GM19438 (cell line): ENCODE measurements at regions not wholly inside any gene's neighbourhood (a gene's known extent, or its start where the extent isn't known, plus 50 kb on each side); places are given as distances from the start of the nearest gene placed in this dataset.
A peak's percentile ranks its signal among the peaks of the same experiment; 100 is the strongest.
"Not testable (repeated sequence)": the region's sequence is repeated elsewhere in the genome, so short reads cannot be mapped to it uniquely, and the experiment has no call there.

Source experiments
- ATAC-seq: cut with Tn5 transposase; IDR thresholded peaks from one replicate; pipeline ENCODE4 v1.9.1; 2021; ENCODE audit warnings: low read depth; ENCODE audit not compliant: unreplicated experiment

- ATAC-seq = peak; percentile 50
Measured at GRCh38 chr4:184282895-184283654, 65.4 kb upstream of the ENPP6 start.

DNA sequence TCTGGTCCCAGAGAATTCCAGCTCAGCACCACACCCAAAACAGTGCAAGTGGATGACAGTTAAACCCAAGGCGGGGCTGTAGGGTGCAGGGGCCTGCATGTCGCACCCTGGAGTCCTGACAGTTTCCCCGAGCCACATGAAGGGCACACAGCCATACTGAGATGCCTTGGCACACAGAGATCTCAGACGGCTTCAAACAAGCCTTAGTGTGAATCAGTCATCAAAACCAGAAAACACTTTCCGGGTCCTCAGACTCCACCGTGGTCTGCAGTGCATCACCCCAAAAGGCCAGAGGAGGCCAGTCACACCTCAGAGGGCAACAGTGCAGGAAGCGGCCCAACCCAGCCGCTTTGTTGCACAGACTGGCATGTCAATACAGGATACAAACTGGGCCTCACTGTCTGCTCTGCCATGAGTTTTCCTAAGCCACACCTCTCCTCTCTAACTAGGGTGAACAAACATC lies 64.6 kb upstream of the ENPP6 start:
- peak; percentile 33 for ATAC-seq

DNA sequence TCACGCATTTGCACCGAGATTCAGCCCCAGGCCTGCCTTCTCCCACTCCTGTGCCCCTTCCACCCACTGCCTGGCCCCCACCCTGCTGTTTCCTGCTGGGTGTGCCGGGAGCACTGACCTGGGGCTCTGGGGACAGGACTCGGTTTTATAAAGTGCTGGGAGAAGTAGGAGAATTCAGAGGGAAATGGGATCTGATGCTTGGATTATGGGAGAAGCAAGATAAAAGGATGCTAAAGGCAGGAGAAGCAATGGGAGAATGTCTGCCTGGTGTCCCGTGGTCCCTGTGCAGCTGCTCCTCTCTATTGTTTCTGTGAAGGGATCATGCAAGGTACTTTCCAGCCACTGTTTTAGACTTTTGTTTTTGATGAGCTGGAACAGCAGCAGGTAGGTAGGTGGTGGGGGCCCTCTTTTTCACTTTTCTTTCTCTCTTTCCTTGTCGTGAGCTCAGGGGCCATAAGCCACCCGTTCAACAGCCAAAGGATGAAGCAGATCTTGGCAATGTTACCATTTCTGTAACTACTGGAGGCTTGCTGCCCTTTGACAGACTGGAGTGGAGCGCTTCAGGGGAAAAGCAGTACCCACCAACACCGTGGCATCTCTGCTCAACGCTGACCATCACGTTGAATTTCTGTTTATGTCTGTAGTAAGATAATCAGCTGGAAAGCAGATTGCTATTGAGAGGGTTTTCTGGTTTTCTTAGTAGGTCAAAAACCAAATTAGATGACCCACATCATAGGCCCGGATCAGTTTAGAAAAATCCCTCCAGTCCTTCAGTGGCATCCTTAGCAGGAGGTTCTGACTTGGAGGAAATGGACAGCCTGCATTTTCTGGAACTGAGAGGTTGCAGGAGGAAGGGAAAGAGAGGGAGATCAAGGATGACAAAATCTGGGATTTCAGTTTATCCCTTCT lies 63.8 kb upstream of the ENPP6 start:
- peak; percentile 37 for ATAC-seq

- no peak for ATAC-seq
Measured at GRCh38 chr4:184280591-184281071, 63.0 kb upstream of the ENPP6 start.

- no peak for ATAC-seq
Measured at GRCh38 chr4:184280137-184280536, 62.5 kb upstream of the ENPP6 start.

GRCh38 chr4:184279496-184280061 lies 61.9 kb upstream of the ENPP6 start:
- ATAC-seq = no peak

GRCh38 chr4:184277769-184278168 lies 60.1 kb upstream of the ENPP6 start:
- ATAC-seq = not testable (repeated sequence)

- ATAC-seq = not testable (repeated sequence)
Measured at GRCh38 chr4:184277010-184277409, 59.3 kb upstream of the ENPP6 start.

DNA sequence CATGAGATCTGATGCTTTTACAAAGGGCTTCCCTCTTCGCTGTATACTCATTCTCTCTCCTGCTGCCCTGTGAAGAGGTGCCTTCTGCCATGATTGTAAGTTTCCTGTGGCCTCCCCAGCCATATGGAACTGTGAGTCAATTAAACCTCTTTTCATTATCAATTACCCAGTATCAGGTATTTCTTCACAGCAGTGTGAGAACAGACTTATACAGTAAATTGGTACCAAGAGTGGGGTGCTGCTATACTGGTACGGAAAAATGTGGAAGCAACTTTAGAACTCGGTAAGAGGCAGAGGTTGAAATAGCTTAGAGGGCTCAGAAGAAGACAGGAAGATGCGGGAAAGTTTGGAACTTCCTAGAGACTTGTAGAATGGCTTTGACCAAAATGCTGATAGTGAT lies 58.7 kb upstream of the ENPP6 start:
- not testable (repeated sequence) for ATAC-seq

GRCh38 chr4:184275766-184276165 lies 58.1 kb upstream of the ENPP6 start:
- no peak for ATAC-seq

- no peak for ATAC-seq
Measured at GRCh38 chr4:184274286-184274951, 56.7 kb upstream of the ENPP6 start.

- ATAC-seq = no peak
Measured at GRCh38 chr4:184273166-184274147, 55.8 kb upstream of the ENPP6 start.

GRCh38 chr4:184270808-184271413 lies 53.2 kb upstream of the ENPP6 start:
- ATAC-seq = no peak

DNA sequence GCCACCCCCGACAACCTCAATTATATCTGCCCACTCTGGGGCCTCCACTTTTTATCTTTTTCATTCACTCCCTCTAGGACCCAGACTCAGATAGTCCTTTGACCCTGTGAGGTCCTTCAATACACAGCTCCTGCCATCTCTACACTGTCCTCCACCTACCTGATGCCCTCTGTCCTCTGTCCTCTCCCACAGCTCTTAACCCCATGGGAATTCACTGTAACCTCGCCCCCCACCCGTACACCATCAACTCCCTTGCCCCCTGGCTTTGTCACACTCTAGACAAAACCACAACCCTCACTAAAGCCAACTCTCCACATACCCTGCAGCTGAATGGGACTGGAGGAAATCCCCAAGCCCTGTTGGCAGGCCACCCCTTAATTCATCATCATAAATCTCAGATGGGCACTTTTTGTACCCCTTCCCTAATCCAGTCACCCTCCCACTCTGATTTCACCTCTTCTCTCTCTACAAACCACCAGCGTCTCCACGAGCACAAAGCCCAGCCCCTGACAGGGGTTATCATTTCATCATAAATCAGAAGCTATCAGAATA lies 52.3 kb upstream of the ENPP6 start:
- no peak for ATAC-seq

DNA sequence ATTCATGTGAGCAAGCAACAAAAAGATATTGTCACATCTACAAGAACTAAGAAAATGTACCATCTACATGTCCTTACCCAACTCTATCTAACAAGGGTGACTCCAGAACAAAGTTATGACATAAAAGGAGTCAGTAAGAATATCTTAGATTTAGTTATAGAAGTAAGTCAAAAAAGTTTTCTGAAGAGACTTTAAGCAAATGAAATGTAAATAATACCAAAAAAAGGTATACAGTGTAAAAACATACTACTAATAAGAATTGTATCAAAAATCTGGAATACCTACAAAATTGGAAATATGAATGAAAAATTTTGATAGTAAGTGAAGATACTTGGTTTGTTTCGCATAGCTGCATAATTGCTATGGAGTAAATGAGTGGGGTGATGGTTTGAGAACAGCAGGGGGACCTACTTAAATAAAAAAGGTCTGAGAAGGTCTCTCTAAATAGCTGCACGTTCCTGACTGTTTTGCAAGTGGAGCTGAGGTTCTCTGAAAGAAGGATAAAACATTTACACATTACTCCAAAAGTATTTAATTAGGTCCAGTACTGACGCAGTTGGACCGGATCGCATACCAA lies 51.0 kb upstream of the ENPP6 start:
- ATAC-seq = no peak

DNA sequence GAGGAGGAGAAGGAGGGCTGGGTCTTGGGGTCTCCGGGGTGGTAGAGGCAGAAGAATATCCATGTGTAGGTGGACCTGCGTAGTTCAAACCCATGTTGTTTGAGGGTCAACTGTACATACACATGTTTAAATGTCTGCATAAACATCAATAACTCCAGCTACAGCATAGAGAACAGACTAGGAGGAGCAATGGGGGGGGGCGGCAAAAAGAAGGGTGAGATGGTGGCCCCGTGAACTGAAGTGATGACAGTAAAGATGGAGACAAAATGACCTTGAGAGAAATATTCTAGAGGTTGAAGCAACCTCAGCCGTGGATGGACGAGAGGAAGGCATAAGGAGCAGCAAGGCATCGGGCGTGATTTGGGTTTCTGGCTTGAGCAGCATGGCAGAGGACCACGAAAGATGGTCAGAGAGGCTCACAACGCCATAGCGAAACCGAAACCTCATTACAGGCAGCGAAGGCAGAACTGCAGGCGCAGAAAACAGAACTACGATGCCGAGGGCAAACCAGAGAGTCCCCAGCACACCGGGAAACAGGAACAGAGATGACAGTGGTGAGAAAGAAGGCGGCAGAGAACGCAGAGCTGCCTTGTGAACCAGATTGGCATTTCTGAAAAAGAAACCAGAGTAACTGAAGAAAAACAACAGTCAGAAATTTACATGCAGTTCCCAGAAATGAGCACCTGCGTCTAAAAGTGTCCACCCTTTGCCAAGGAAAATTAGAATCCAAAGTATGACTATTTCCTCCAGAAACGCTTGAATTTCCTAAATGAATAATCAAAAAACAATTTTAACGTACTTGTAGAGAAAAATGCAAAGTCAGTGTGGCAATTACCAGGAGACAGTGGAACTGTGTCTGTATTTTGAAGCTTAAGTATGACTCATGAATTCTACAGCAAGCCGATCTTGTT lies 50.3 kb upstream of the ENPP6 start:
- peak; percentile 72 for ATAC-seq
